22Rv1 (cell line): ENCODE measurements at regions not wholly inside any gene's neighbourhood (a gene's known extent, or its start where the extent isn't known, plus 50 kb on each side); places are given as distances from the start of the nearest gene placed in this dataset.

Source experiments
- ZFX ChIP-seq: fragments of 450-650 bp; IDR thresholded peaks from 2 replicates; pipeline ENCODE4 v1.6.1; 2017; ENCODE audit warnings: antibody characterized with exemption, borderline replicate concordance
- TF ChIP-seq, protein P1 (sequence below): fragments of 450-650 bp; IDR thresholded peaks from 2 replicates; pipeline ENCODE4 v1.5.1; 2017; ENCODE audit warnings: mild to moderate bottlenecking

DNA sequence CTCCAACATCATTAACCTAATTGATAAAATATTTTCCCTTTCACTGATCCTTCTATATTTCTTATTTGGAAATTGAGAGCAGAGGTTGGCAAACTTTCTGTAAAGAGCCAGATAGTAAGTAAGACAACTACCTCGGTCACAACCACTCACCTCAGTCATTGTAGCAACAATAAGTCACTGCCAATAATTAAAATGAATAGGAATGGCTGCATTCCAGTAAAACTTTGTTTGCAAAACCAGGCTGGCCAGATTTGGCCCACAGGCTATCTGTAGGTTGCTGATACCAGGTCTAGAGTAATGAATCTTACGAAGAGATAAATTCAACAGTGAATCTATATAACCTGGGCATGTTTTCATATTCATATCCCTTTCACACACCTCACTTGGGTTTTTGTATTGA lies 316.2 kb upstream of the TBC1D5 start:
- TF ChIP-seq, protein P1, sequence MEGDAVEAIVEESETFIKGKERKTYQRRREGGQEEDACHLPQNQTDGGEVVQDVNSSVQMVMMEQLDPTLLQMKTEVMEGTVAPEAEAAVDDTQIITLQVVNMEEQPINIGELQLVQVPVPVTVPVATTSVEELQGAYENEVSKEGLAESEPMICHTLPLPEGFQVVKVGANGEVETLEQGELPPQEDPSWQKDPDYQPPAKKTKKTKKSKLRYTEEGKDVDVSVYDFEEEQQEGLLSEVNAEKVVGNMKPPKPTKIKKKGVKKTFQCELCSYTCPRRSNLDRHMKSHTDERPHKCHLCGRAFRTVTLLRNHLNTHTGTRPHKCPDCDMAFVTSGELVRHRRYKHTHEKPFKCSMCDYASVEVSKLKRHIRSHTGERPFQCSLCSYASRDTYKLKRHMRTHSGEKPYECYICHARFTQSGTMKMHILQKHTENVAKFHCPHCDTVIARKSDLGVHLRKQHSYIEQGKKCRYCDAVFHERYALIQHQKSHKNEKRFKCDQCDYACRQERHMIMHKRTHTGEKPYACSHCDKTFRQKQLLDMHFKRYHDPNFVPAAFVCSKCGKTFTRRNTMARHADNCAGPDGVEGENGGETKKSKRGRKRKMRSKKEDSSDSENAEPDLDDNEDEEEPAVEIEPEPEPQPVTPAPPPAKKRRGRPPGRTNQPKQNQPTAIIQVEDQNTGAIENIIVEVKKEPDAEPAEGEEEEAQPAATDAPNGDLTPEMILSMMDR = no peak
- no peak for TF ChIP-seq ZFX
